ENCODE measurements at regions not wholly inside any gene's neighbourhood (a gene's known extent, or its start where the extent isn't known, plus 50 kb on each side); places are given as distances from the start of the nearest gene placed in this dataset.

- DNase-seq (ENCODE audit: low read depth in 1 of 2, low spot score in 1 of 2) = no peak
Observed at GRCh38 chr21:23398726-23399125, 2208.6 kb downstream of the MRPL39 start.

- DNase-seq (ENCODE audit: low read depth in 1 of 2, low spot score in 1 of 2) = no peak
Observed at GRCh38 chr21:23394458-23394857, 2212.8 kb downstream of the MRPL39 start.

- DNase-seq (ENCODE audit: low read depth in 1 of 2, low spot score in 1 of 2) = no peak
Observed at GRCh38 chr21:23384679-23385078, 2222.6 kb downstream of the MRPL39 start.

- DNase-seq (ENCODE audit: low read depth in 1 of 2, low spot score in 1 of 2) = no peak
Observed at GRCh38 chr21:23374155-23374554, 2233.1 kb downstream of the MRPL39 start.

GRCh38 chr21:23356905-23357304, 2250.4 kb downstream of the MRPL39 start:
- no peak for DNase-seq (ENCODE audit: low read depth in 1 of 2, low spot score in 1 of 2)

- DNase-seq (ENCODE audit: low read depth in 1 of 2, low spot score in 1 of 2) = no peak
Observed at GRCh38 chr21:23316190-23316589, 2291.1 kb downstream of the MRPL39 start.

GRCh38 chr21:23308741-23309140, 2298.5 kb downstream of the MRPL39 start:
- no peak for DNase-seq (ENCODE audit: low read depth in 1 of 2, low spot score in 1 of 2)

GRCh38 chr21:23307065-23307464, 2300.2 kb downstream of the MRPL39 start:
- no peak for DNase-seq (ENCODE audit: low read depth in 1 of 2, low spot score in 1 of 2)

GRCh38 chr21:23292292-23292691, 2294.1 kb downstream of the NCAM2 start:
- no peak for DNase-seq (ENCODE audit: low read depth in 1 of 2, low spot score in 1 of 2)

- no peak for DNase-seq (ENCODE audit: low read depth in 1 of 2, low spot score in 1 of 2)
Observed at GRCh38 chr21:23281917-23282316, 2283.7 kb downstream of the NCAM2 start.

- DNase-seq (ENCODE audit: low read depth in 1 of 2, low spot score in 1 of 2) = no peak
Observed at GRCh38 chr21:23249760-23250159, 2251.6 kb downstream of the NCAM2 start.

GRCh38 chr21:23247334-23247733, 2249.1 kb downstream of the NCAM2 start:
- no peak for DNase-seq (ENCODE audit: low read depth in 1 of 2, low spot score in 1 of 2)

- no peak for DNase-seq (ENCODE audit: low read depth in 1 of 2, low spot score in 1 of 2)
Observed at GRCh38 chr21:23245255-23245654, 2247.0 kb downstream of the NCAM2 start.

GRCh38 chr21:23223882-23224281, 2225.7 kb downstream of the NCAM2 start:
- no peak for DNase-seq (ENCODE audit: low read depth in 1 of 2, low spot score in 1 of 2)

- no peak for DNase-seq (ENCODE audit: low read depth in 1 of 2, low spot score in 1 of 2)
Observed at GRCh38 chr21:23218667-23219066, 2220.5 kb downstream of the NCAM2 start.

- no peak for DNase-seq (ENCODE audit: low read depth in 1 of 2, low spot score in 1 of 2)
Observed at GRCh38 chr21:23217597-23217996, 2219.4 kb downstream of the NCAM2 start.

GRCh38 chr21:23215261-23215660, 2217.1 kb downstream of the NCAM2 start:
- DNase-seq (ENCODE audit: low read depth in 1 of 2, low spot score in 1 of 2) = no peak

Data from activated T-helper 1 cell treated with anti-CD3 and anti-CD28 coated beads, Interleukin-2, amount 50 U/mL, for 16 hours (primary cell).